Hepatic stellate cell (primary cell): ENCODE measurements at regions not wholly inside any gene's neighbourhood (a gene's known extent, or its start where the extent isn't known, plus 50 kb on each side); places are given as distances from the start of the nearest gene placed in this dataset.
A peak's percentile ranks its signal among the peaks of the same experiment; 100 is the strongest.

ENCODE experiments used
- DNase-seq: peaks from one replicate; pipeline ENCODE4 v3.0.0; 2011; ENCODE audit warnings: low spot score

DNA sequence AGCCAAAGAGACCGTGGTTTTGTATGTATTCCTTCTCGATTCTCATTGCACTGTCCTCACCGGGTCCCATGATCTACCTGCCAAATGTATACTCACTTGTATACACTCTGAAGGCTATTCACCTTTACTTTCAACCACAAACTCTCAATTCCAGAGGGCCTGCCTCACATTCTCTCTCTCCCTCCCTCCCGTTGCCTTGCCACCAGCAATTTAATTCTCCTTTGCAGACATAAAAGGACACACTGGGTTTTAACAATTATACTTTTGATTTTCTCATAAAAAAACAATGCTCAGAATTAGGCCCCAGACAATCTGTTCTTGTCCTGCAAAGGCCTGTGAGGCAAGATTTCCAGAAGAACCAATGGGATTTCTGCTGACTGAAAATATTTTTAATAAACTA, 265.1 kb upstream of the PSMD7 start:
- DNase-seq, result no peak

DNA sequence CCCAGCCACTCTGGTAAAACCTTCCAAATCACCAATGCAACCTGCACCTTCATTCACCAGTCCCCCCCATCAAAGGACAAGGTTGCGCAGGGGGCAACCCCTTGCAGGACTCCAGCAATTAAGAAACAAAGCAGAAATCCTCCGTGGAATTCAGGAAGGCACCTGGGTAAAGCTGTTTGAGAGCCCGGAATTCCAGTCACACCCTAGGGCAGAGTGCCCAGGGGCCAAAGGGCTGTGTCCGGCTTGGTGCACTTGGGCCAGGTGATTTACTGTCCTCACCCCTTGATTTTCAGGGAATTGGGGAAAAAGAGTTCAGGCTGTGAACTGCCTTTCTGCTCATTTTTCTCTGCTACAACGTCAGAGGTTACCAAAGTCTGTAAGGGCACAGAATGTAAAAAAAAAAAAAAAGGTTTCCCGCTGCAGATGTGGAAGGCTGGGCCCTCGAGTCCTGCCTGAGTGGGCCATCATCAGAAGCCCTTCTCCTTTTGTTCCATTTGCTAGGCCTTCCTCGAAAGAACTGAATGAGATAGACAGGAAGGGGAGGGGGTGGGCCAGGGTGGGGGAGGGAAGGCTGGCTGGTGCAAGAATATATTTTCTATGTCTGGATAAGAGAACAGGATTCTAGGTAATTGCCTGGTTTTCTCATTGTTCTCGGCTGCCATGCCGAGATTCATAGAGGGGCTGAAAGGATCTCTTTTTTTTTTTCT, 266.5 kb upstream of the PSMD7 start:
- no peak for DNase-seq

DNA sequence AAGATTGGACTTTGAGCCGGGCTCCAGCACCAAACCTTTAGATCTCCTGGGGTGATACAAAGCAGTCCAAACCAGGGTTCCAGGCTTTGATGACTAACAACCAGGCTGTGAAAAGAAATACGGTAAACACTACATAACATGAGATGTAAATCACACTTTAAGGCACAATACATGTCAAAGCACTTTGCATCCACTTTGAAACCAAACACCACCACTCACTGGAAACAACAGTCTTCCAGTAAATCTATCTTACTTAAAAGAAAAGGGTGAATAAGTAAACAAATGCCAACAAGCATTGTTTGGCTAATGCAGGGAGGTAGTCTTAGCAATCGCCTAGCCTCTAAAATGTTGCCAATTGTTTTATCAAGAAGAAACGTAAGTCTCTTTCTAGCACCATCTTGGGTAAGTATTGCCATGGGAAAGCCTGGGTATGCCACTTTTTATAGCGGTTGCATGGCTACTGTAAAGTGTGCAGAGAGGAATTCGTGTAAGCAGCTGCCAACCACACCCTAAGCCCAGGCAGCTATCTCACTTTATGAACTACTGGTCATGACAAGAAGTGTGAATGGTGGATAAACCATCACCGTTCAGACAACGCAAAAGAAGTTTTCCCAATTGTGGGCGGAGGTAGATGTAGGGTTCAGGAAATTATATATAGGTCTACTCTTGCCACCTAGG, 267.4 kb upstream of the PSMD7 start:
- DNase-seq, result no peak

DNA sequence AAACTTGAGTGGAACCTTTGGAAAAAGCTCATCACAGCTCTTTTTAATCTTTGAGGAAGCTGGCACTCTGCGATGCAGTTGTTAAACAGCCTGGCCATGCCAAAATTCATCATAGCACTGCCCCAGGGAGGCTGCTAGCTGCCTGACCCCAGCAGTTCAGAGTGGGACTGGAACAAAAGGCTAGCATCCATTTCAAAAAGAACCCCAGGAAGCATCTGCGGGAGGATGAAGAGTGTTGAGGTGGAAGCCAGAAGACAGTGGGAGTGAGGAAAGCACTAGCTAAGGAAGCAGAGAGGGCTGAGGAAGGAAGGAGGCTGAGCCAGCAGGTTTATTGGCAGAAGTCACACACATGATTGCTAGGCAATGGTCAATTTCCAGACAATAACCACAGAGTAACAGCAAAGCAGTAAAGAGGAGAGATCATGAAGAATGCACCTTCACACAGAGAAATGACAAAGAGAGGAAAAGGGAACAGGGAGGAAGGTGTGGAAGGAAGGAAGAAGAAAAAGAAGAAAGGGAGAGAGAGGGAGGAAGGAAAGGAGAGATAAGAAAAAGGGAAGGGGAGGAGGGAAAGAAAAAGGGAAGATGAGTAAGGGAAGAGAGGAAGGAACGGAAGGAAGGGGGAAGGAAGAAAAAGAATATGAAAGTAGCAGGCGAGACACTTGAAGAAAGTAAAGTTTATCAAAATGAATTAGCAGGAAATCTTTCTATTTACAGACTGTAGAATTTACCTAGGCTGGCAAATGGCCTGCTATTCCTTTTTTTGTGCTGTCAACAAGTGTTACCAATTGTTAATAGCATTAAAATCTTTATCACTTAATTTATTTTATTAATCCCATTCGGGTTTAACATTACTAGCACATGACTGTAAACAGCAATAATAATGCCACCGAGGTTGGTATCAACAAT, 270.0 kb upstream of the PSMD7 start:
- no peak for DNase-seq

DNA sequence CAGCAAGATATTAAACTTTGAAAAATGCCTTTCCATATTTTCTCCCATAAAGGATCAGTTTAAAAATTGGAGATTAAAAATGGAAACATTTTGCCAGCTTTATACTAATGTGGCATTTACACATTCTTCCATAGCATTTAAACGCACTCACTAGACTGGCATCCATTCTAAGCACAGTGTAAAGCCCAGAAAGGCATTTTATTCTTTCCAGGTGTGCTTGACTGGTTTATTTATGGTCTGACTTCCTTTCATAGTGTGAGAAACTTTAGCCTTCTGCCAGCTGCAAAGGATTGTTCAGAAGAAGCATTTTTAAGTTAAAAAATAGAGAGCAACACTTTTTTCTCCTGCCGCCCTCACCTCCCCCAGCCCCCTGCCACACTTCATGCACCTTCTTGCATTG, 271.7 kb upstream of the PSMD7 start:
- DNase-seq, result no peak

DNA sequence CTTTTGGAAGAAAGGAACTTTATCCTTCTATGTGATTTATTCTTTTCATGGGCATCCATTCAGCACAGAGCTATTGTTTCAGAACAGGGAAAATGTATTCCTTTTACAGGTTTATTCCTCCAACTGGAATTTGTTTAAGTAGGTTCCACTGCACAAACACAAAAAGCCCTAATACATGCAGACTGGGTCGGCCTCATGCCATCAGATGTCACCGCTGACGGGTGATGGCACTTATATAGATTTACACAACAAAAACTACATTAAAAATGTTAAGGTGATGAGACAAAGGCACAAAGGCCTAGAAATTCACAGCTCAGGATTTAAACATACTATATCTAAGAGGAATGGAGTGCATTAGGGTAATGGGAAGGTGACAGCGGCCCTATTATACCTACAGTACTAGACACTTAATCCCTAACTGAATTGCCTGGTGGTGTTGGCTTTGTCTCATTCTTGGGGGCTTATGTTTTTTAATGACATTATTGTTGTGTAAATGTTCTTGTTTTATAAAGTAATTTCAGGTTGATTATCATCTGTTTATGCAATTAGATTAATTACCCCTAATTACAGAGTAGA, 276.4 kb upstream of the PSMD7 start:
- no peak for DNase-seq

DNA sequence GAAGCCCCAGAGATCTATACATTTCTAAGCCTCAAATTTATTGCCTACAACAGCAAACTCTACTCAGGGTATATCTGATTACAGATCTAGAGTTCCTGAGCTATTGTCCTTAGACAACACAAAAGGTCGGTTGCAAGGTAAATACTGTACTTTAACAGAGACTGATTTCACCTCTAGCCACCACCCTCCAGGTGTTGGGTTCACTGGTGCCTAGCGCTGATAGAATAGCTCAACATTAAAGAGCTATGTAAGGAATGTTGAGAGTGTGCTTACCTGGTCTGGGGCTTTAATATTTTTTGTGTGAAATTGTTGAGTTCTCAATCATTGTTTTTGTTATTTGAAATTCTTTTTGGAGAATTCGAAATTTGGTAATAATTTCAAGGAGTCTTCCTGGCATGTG, 277.0 kb upstream of the PSMD7 start:
- no peak for DNase-seq

DNA sequence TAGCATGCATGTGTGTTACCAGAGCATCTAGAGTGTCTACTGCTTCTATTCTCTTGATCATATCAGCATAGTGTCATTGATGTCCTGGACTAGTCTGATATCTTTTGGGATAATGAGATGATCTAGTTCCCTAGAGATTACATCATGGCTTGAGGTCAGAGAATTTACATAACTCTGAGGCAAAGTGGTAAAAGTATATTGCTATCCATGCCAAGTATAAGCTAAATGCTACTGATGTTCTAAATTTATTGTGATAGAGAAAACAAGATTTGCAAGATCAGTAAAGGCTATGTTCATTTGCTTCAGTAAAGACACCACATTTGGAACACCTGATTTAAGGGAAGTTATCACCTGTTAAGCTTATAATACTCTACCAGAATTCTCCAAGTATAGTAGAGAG, 280.7 kb upstream of the PSMD7 start:
- DNase-seq, result no peak

DNA sequence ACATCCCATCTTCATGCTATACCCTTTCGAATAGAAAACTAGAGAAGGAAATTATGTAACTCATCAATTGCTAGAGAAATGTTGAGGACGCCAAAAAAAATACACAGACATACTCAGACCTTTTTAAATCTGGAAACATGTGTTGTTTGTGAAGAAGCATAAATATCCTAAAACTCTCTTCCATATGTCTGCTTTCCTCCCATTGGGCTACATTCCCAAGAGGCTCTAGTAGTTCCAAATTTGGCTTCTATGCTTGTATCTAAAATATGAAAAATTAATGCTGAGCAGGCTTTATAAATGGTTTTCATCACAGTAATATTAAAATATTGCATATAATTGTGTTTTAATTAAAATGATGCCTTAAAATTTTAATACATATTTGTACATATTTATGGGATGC, 297.9 kb upstream of the PSMD7 start:
- DNase-seq, result no peak

DNA sequence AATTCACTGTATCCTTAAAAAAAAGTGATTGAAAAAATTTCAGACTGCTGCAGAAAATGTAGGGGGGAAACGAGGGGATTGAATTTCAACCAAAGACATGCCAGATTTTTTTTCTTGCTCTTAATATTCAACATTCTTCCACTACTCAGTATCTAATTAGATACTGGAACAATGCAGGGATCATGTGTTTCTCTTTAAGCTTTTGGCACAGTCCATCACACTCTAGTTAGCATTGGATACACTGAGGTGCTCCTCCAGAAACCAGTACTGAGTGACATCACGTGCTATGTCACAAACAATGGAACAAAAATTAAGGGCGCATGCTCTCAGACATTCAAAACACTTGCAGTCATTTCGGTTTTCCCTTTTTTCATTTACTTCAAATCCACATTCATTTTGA, 298.6 kb upstream of the PSMD7 start:
- no peak for DNase-seq

DNA sequence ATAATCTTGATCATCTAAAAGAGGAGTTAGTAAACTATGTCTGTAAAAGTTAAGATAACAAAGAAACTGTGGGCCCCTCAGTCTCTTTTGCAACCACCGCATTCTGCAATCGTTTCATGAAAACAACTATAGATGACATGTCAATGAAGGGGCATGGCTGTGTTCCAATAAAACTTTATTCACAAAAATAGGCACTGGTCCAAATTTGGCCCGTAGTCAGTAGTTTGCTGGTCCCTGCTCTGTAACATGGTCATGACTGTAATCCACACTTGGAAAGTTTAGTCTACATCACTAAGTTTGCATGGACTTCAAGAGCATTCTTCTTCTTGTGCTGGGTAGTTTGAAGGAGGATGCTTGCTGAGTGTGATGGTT, 299.3 kb upstream of the PSMD7 start:
- DNase-seq, result no peak

DNA sequence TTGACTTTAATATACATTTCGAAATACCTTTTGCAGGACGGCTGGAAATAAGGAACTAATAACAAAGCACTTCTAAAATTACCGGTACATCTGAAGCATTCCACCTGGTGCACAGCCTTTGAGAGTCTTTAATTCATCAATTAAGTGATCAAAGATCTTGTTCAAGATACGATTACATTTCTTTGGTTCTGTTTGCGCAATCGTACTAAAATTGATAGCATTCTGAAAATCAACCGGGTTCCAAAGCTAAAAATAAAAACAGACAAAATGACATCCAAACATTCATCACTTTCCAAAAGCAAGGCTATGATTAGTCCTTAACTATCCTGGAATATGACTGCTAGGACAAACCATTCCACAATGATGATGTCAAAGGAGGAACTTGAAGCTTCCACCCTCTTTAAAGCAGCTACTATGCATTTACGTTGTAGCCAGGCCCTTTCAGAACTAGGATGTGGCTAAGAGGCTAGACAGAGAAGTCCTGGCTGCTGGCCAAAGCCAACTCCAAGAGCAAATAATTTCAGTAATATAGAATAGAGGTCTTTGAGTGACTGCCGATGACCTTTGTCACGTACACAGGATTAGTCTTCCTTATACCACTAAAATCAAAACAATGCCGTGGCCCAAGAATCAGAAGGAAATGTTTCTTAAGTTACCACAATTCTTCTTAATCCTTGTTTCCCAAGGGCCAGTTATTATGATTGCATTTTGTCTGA, 299.8 kb upstream of the PSMD7 start:
- DNase-seq, result no peak

DNA sequence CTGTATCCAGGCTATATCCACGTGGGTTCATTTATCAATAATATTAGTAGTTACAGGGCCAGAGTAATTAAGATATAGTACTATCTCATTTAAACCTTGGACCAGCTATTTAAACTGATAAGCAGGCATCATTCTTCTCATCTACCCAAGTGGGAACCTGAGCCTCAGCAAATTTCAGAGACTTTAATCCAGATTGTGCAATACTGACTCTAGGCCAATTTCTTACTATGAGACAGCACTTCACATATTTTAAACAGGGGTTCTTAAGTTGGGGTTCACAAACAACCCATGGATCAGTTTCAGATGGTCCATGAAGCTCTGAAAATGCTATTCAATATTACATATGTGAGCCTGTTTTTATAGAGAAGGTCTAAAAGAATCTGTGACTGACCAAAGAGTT, 302.7 kb upstream of the PSMD7 start:
- no peak for DNase-seq

DNA sequence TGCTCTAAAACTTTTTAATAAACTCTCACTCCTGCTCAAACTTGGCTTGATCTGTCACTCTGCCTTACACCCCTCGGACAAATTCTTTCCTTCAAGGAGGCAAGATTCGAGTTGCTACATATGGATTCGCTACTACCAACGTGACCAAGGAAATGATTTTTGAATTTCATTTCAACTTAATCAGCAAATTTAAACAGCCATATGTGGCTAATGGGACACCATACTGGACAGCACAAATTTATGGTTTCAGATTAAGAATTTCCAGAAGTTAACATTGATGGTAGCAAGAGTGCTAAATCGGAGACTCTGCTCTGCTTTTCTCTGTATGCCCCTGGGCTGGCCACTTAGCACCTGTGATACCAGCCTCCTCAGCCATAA, 318.2 kb upstream of the PSMD7 start:
- no peak for DNase-seq

DNA sequence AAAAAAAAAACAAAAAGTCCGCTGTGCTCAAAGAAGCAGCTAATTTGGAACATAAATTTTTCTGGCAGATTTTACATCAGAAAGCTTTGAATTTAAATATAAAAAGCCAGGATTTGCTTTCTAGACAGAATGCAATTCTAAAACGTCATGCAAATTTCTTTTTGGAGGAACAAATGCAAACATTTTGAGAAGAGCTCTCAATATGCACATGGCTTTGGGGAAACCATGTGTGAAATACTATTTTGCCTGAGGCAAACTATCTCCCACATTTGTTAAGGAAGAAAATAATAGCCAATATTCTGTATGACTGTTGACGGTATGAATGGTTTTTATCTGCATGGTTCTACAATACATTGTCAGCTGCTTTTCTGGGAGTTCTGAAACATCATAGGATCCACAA, 320.0 kb upstream of the PSMD7 start:
- no peak for DNase-seq

DNA sequence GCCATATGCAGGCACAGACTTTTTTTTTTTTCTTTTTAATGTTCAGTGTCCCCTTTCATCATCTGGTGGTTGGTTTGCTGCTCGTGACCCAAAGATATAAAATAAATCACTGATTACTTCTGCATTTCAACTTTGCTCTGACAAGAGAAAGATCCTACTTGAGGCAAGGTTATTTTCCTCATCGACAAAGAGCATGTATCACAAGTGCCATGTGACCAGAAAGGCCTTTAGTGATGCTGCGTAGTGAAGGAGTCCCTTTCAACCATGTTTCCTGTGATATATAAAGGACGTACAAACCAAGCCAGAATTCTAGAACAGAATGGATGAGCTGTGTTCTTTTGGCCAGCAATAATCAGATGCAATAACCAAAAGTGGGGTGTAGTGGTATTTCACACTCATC, 323.4 kb upstream of the PSMD7 start:
- DNase-seq, result no peak

DNA sequence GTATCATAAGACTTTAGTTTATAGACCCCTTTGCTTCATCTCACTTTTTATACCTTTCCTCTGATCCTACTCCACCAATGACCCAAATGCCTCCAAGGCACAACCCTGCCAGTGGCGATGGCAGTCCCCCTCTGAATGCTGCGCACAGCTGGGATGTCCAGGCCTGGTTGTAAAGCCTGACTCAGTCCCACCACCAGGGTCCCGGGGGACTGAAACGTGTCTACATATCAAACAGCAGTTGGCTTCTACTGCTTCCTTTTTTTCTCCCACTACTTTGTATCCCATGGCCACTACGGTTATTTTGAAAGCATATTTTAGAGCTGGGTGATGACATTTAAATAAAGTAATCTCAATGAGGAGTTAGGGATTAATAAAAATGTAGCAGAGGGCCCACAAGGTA, 329.8 kb upstream of the PSMD7 start:
- no peak for DNase-seq

DNA sequence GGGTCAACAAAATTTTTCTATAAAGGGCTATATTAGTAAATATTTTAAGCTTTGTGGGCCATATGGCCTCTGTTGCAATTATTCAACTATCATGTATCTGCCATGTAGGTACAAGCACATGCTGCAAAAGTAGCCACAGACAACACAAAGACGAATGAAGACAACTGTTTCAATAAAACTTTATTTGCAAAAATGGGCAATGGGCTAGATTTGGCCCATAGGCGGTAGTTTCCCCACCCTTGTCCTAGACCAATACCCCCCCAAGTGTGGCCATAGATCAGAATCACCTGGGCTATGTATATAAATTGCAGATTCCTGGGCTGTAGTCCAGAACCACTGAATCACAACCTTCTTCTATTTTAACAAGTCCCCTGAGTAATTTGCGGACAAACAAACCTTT, 331.0 kb upstream of the PSMD7 start:
- no peak for DNase-seq

DNA sequence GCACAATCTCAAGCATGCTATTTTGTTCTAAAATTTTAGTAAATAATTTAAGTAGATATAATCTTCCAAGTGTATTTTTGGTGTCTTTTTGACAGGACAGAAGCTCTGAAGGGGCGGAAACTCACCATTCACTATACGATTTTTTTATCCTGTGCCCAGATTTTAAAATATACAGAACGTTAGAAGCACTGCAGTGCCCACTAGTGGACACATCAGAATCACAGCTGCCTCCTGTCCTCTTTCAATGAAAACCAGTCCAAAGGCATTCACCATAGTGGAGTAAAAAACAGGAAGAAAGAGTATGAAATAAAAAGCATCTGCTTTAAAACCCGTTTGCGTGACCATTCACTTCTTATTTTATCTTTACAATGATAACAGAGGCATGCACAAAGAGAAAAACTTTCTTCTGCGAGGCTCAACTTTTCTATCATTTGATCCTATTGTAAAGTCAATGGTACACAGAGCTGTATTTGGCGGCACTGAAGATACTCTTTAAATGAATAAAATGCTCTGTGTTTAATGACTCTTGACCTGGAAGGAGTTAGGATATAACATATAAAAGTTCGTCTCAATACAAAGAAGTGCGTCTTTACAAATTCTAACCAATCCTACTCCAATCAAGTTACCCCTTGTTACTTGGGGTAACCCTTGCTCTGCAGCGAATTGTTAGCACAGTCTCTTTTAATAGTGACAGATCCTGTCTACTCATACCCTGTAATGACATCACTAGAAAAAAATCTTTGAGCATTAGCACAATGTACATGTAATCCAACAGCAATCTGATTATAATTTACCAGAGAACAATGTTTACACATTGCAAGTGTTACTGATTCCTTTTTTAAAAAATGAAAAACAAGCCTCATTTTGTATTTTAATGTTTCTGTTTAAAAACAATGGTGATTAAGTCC, 339.8 kb upstream of the PSMD7 start:
- peak; percentile 51 for DNase-seq

DNA sequence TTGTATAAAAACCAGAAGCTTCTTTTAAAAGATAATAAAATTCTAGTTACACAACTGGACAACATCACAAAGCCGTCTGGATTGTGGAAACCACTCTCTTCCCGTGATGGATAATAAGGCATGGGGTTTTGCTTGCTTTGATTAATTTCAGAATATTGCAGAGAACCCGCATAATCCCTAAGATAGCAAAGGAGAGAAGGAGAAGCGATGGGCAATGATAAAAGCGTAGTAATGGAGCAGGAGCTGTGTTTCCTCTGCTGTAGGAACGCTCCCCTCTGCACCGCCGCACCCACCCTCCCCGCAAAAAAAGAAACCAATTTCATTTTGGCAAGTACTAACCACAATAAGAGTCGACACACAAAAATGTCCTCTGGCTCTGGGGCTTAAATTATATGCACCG, 340.9 kb upstream of the PSMD7 start:
- no peak for DNase-seq

DNA sequence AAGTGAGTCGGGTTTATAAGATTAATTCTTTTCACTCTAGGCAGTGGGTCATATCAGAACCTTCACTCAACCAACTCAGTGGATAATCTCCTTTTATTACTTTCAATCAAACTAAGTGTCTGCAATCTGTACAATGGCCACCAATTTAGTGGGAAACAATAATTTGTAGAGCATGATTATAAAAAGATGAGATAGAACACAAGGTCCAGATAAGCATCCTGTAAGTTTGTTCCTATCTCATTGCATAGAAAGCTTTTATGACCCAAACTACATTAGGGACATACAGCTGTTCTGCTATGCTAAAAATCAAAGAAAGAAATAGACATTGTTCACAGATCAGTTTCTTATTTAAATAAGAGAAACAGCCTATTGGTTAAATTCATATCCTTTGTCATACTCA, 341.4 kb upstream of the PSMD7 start:
- no peak for DNase-seq
